Thoracic aorta (tissue), 2 donors: ENCODE measurements at regions not wholly inside any gene's neighbourhood (a gene's known extent, or its start where the extent isn't known, plus 50 kb on each side); places are given as distances from the start of the nearest gene placed in this dataset.

ENCODE experiments used
- ATAC-seq: fragments of 150-250 bp; one replicate; pipeline ENCODE4 v1.8.0; 2017; ENCODE audit warnings: low read depth; ENCODE audit not compliant: insufficient number of reproducible peaks, low FRiP score
- DNase-seq: peaks from one replicate; pipeline ENCODE4 v3.0.0-alpha.2; 2020; ENCODE audit warnings: low spot score
- H3K27ac ChIP-seq, 2 donors: fragments of 200-600 bp; sonication (generic); 1 replicate in 1 of 2; 2 replicates in 1 of 2; pipeline ENCODE4 v1.5.1; 2016; ENCODE audit warnings: mild to moderate bottlenecking in 2 of 2, moderate library complexity in 2 of 2
- H3K27me3 ChIP-seq: fragments of 200-600 bp; sonication (generic); replicated peaks from 2 replicates; pipeline ENCODE4 v1.6.0; 2016; ENCODE audit warnings: mild to moderate bottlenecking; ENCODE audit not compliant: insufficient read depth
- H3K36me3 ChIP-seq: fragments of 200-600 bp; sonication (generic); one replicate; pipeline ENCODE4 v1.5.1; 2016
- H3K4me1 ChIP-seq, 2 donors: fragments of 200-600 bp; sonication (generic); 1 replicate in 1 of 2; 2 replicates in 1 of 2; pipeline versions ENCODE4 v1.5.1 to v1.6.0; 2016; ENCODE audit warnings: low read depth in 2 of 2, mild to moderate bottlenecking in 1 of 2; ENCODE audit not compliant: control insufficient read depth in 1 of 2
- H3K4me3 ChIP-seq: fragments of 200-600 bp; sonication (generic); 2 replicates; pipeline ENCODE4 v1.5.1; 2016; ENCODE audit warnings: mild to moderate bottlenecking
- H3K9me3 ChIP-seq: fragments of 200-600 bp; sonication (generic); 2 replicates; pipeline ENCODE4 v1.5.1; 2016
- TF ChIP-seq, protein P1 (sequence below): fragments of 200-600 bp; sonication (generic); IDR thresholded peaks from one replicate; pipeline ENCODE4 v1.5.1; 2019; ENCODE audit warnings: antibody characterized with exemption

DNA sequence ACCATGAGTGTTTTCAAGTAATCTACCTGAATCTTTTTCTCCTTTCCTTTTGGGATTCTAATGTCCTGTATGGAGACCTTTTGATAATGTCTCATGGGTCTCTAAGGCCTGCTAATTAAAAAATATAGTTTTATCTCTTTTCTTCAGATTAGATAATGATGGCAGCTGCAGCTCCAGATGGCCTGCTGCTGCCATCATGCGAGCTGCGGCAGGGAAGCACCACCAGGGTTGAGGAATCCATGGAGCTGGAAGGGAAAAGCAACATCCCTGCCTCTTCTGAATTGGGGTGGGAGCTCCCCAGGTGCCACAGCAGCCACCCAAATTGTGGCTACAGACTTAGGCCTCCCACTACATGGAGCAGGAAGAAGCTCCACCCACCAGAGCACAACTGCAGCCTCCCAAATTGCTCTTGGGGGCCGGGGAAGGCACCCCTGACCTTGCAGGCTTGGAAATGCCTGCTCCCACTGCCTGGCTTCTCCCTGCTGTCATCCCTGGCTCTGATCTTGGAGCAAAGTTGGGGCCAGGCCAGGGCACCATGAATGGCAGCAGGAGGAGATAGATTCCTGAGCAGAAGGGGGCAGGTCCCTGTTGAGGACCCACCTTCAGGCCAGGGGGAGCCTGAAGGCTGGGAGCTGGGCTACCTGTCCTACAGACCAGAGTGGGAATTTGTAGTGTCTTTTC is 189.6 kb upstream of the MAN1A1 start:
- no peak overlapping the region for H3K4me3 ChIP-seq
- no peak for DNase-seq
- H3K36me3 ChIP-seq, result no peaks in the 10 kb centered on the region
- no peaks in the 10 kb centered on the region for H3K27me3 ChIP-seq
- peaks cover 3 to 8% of the 10 kb centered on the region in 2 donors for H3K4me1 ChIP-seq
- no peak overlapping the region for H3K27ac ChIP-seq
- no peak for ATAC-seq
- no peaks in the 10 kb centered on the region for H3K9me3 ChIP-seq
- TF ChIP-seq, protein P1, sequence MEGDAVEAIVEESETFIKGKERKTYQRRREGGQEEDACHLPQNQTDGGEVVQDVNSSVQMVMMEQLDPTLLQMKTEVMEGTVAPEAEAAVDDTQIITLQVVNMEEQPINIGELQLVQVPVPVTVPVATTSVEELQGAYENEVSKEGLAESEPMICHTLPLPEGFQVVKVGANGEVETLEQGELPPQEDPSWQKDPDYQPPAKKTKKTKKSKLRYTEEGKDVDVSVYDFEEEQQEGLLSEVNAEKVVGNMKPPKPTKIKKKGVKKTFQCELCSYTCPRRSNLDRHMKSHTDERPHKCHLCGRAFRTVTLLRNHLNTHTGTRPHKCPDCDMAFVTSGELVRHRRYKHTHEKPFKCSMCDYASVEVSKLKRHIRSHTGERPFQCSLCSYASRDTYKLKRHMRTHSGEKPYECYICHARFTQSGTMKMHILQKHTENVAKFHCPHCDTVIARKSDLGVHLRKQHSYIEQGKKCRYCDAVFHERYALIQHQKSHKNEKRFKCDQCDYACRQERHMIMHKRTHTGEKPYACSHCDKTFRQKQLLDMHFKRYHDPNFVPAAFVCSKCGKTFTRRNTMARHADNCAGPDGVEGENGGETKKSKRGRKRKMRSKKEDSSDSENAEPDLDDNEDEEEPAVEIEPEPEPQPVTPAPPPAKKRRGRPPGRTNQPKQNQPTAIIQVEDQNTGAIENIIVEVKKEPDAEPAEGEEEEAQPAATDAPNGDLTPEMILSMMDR, result no peak

DNA sequence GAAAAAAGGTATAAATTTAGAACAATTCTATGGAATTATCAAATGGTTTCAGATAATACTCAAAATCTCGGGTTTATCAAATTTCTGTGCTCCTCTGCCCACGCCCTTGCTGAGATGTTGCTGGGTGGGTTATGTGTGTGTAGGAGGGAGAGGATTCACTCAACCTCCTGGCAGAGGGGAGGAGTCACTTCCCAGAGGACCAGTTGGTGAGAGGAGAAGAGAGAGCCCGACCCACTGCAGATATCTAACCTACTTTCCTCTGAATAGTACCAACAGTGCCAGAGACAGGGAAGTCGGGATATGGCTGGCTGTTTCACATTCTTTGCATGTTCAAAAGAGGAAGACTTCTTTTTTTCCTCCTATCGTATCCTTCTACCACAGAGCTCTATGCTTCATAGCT is 187.1 kb upstream of the MAN1A1 start:
- DNase-seq (no peak), ATAC-seq (no peak)
- Histone ChIP-seq H3K9me3 (no peaks in the 10 kb centered on the region), H3K36me3 (no peaks in the 10 kb centered on the region), H3K27me3 (no peaks in the 10 kb centered on the region), H3K27ac (no peak overlapping the region), H3K4me3 (no peak overlapping the region), H3K4me1 (peaks cover 5 to 8% of the 10 kb centered on the region in 2 donors)
- TF ChIP-seq, protein P1, result no peak

DNA sequence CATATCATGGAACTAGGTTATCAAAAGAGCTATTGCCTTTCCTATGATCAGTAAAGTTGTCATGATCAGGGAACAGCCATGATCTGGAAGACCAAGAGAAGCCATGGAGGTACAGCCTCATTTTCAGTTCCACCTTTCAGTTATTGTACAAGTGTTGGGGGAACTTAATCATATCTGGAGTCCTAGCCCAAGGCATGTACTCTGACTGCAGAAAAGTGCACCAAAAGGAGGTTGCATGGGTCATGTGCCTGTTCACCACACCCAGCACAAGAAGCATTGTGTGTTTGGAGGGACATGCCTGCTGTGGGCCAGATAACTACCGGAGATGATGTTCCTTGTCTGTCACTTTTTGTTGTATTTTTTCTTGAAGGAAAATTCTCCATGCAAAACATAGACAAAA is 185.8 kb upstream of the MAN1A1 start:
- Histone ChIP-seq H3K36me3 (no peaks in the 10 kb centered on the region), H3K4me3 (no peak overlapping the region), H3K9me3 (no peaks in the 10 kb centered on the region), H3K27ac (no peak overlapping the region), H3K4me1 (peaks cover 0 to 3% of the 10 kb centered on the region in 2 donors), H3K27me3 (no peaks in the 10 kb centered on the region)
- TF ChIP-seq, protein P1, result no peak
- DNase-seq (no peak), ATAC-seq (no peak)

DNA sequence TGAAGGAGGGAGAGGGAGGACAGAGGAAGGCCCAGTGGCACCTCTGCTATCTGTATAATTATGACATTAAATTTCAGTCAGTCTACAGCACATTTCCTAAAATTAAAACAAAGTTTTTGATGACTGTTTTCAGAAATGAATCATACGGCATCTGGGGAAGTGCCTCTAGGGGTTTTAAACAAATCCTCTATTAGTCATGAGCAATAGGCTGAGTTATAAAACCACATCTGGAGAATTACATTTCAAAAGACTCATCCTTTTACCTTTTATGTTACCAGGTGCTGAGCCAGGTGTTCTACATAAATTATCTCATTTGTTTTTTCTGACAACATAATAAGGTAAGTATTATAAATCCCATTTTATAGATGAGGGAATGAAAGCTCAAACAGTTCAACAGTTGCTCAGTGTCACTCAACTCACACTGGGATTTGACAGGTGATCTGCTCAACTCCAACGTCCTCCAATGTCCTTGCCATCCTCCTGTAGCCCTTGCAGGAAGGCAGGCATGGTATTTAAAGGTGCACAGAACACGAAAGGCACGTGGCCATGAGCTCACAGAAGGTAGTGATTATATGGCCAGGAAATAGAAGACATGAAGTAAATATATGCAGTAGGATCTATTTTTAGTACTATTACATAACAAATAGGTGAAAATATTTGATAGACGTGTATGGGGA is 184.2 kb upstream of the MAN1A1 start:
- TF ChIP-seq, protein P1, result no peak
- no peak overlapping the region for H3K27ac ChIP-seq
- ATAC-seq (no peak), DNase-seq (no peak)
- no peaks in the 10 kb centered on the region for H3K27me3 ChIP-seq
- no peak overlapping the region for H3K4me3 ChIP-seq
- no peaks in the 10 kb centered on the region for H3K36me3 ChIP-seq
- no peaks in the 10 kb centered on the region for H3K9me3 ChIP-seq
- peaks cover 0 to 3% of the 10 kb centered on the region in 2 donors for H3K4me1 ChIP-seq

DNA sequence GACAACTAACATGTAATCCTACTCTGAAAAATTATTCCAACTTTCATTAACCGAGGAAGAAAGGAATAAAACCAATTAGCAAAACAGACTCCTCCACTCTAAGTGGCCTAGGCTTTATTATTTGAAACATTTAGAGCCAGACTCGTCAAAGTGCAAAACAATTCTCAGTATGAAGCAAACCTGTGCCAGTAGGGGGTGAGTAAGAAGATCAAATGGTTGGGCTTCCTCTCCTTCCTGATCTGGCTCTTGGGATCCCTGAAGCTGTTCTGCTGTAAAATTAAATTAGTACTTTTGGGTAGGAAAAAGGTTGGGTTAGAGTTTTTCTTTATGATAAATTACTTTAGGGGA is 177.6 kb upstream of the MAN1A1 start:
- H3K4me3 ChIP-seq, result no peak overlapping the region
- H3K36me3 ChIP-seq, result no peaks in the 10 kb centered on the region
- H3K9me3 ChIP-seq, result no peaks in the 10 kb centered on the region
- ATAC-seq (no peak), DNase-seq (no peak)
- no peak overlapping the region for H3K27ac ChIP-seq
- no peaks in the 10 kb centered on the region for H3K4me1 ChIP-seq
- H3K27me3 ChIP-seq, result no peaks in the 10 kb centered on the region
- TF ChIP-seq, protein P1, result no peak
